ENCODE measurements at regions not wholly inside any gene's neighbourhood (a gene's known extent, or its start where the extent isn't known, plus 50 kb on each side); places are given as distances from the start of the nearest gene placed in this dataset.

GRCh38 chr5:3392306-3392939 lies 203.2 kb upstream of the IRX1 start:
- Histone ChIP-seq H3K36me3 (ENCODE audit: control insufficient read depth, insufficient read depth, low read length) (no peaks in the 10 kb centered on the region), H3K27me3 (ENCODE audit: control insufficient read depth, insufficient read depth, low read length) (no peaks in the 10 kb centered on the region), H3K4me3 (ENCODE audit: low read depth, low read length) (no peak overlapping the region)
- ChIA-PET CTCF (no interaction called here), POLR2A (no interaction called here)
- DNase-seq (ENCODE audit: low read depth): no peak
- TF ChIP-seq CTCF (IDR thresholded peaks at IDR 0.05; ENCODE audit: insufficient read depth, low read depth, low read length): no peak

GRCh38 chr5:3391210-3391609 lies 204.4 kb upstream of the IRX1 start:
- Histone ChIP-seq H3K4me3 (ENCODE audit: low read depth, low read length) (no peak overlapping the region), H3K27me3 (ENCODE audit: control insufficient read depth, insufficient read depth, low read length) (no peaks in the 10 kb centered on the region), H3K36me3 (ENCODE audit: control insufficient read depth, insufficient read depth, low read length) (no peaks in the 10 kb centered on the region)
- no peak for TF ChIP-seq CTCF (IDR thresholded peaks at IDR 0.05; ENCODE audit: insufficient read depth, low read depth, low read length)
- POLR2A ChIA-PET: no interaction called here
- CTCF ChIA-PET: no interaction called here
- no peak for DNase-seq (ENCODE audit: low read depth)

DNA sequence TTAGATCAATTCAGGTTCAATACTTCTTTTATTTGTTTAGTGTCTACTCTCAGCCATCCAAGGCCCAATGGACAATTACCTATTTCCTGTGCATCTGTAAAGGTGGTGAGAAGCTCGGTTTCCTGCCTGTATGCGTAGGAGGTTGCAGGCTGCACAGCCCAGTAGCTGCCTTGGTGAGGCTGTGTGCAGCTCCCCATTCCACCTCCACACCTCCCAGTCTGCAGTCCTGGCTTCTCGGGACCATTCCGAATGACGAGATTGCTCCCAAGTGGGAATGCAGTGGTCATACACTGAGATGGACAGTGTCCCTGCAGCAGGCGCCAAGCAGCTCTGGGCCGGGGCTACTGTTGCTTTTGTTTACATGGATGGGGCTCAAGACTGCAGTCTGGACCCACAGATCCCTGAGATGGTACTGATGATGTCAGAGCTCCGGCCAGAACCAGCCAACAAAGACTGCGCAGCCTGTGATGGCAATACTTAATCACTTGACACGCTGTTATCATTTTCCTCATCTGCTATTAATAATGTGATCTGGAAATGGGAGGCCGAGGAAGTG lies 206.1 kb upstream of the IRX1 start:
- CTCF ChIA-PET: no interaction called here

GRCh38 chr5:3386637-3387036 lies 209.0 kb upstream of the IRX1 start:
- no peak for DNase-seq (ENCODE audit: low read depth)
- H3K36me3 ChIP-seq (ENCODE audit: control insufficient read depth, insufficient read depth, low read length): no peaks in the 10 kb centered on the region
- no peak for TF ChIP-seq CTCF (IDR thresholded peaks at IDR 0.05; ENCODE audit: insufficient read depth, low read depth, low read length)
- H3K27me3 ChIP-seq (ENCODE audit: control insufficient read depth, insufficient read depth, low read length): no peaks in the 10 kb centered on the region
- no peak overlapping the region for H3K4me3 ChIP-seq (ENCODE audit: low read depth, low read length)
- POLR2A ChIA-PET: no interaction called here
- CTCF ChIA-PET: no interaction called here

More for the DNA sequence above, 206.1 kb upstream of the IRX1 start:
- Histone ChIP-seq H3K36me3 (ENCODE audit: control insufficient read depth, insufficient read depth, low read length) (no peaks in the 10 kb centered on the region), H3K27me3 (ENCODE audit: control insufficient read depth, insufficient read depth, low read length) (no peaks in the 10 kb centered on the region), H3K4me3 (ENCODE audit: low read depth, low read length) (no peak overlapping the region)
- no peak for TF ChIP-seq CTCF (IDR thresholded peaks at IDR 0.05; ENCODE audit: insufficient read depth, low read depth, low read length)
- no peak for DNase-seq (ENCODE audit: low read depth)
- POLR2A ChIA-PET: no interaction called here

DNA sequence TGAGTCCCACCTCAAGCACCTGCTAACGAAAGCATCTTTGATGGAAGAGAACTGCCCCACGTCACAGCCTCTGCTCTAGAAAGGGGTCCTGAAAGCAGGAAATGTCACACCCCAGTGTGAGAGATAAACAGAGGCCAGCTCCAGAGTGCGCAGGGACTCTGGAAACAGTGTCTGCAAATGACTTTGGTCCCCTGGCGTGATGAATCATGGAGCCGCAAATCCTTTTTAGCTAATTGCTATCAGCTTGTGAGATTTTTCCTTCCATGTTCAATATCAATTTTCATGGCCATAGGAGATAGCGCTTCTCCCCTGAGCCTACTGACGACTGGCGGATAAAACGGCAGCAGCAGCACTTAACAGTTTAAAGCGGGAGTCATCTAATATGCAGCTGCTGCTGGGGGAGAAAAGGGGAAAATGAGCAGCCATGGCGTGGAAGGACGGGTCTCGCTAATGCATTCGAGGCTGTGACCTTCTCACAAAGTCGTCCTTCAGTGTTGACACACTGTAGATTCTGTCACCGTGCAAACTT lies 209.6 kb upstream of the IRX1 start:
- Histone ChIP-seq H3K27me3 (ENCODE audit: control insufficient read depth, insufficient read depth, low read length) (no peaks in the 10 kb centered on the region), H3K36me3 (ENCODE audit: control insufficient read depth, insufficient read depth, low read length) (no peaks in the 10 kb centered on the region), H3K4me3 (ENCODE audit: low read depth, low read length) (no peak overlapping the region)
- no peak for DNase-seq (ENCODE audit: low read depth)
- ChIA-PET CTCF (no interaction called here), POLR2A (no interaction called here)
- no peak for TF ChIP-seq CTCF (IDR thresholded peaks at IDR 0.05; ENCODE audit: insufficient read depth, low read depth, low read length)
